Peyer's patch (tissue), 4 donors: ENCODE measurements at regions not wholly inside any gene's neighbourhood (a gene's known extent, or its start where the extent isn't known, plus 50 kb on each side); places are given as distances from the start of the nearest gene placed in this dataset.

Source experiments
- DNase-seq, 3 donors: peaks; one replicate each; pipeline ENCODE4 v3.0.0-alpha.2; 2017 to 2019
- H3K27ac ChIP-seq, 4 donors: fragments of 200-600 bp; sonication (generic); one replicate each; pipeline ENCODE4 v1.5.1; 2016 to 2019
- H3K27me3 ChIP-seq, 2 donors: fragments of 200-600 bp; sonication (generic); one replicate each; pipeline ENCODE4 v1.5.1; 2019
- H3K36me3 ChIP-seq, 3 donors: fragments of 200-600 bp; sonication (generic); one replicate each; pipeline ENCODE4 v1.5.1; 2016 to 2019
- H3K4me1 ChIP-seq, 4 donors: fragments of 200-600 bp; sonication (generic); one replicate each; pipeline ENCODE4 v1.5.1; 2016 to 2019
- H3K4me3 ChIP-seq, 4 donors: fragments of 200-600 bp; sonication (generic); 1 replicate in 3 of 4; 2 replicates in 1 of 4; pipeline ENCODE4 v1.5.1; 2016 to 2019; ENCODE audit warnings: mild to moderate bottlenecking in 1 of 4
- H3K9me3 ChIP-seq, 4 donors: fragments of 200-600 bp; sonication (generic); one replicate each; pipeline ENCODE4 v1.5.1; 2016 to 2019; ENCODE audit warnings: mild to moderate bottlenecking in 1 of 4
- POLR2A ChIP-seq, 2 donors: fragments of 450-650 bp; IDR thresholded peaks; one replicate each; pipeline ENCODE4 v1.5.1; 2017; ENCODE audit warnings: antibody characterized with exemption in 2 of 2, mild to moderate bottlenecking in 2 of 2, moderate library complexity in 2 of 2
- TF ChIP-seq, protein P1 (sequence below), 6 experiments: fragments of 450-650 bp in 4 of 6; fragments of 200-600 bp in 2 of 6; sonication (generic) in 1 of 6; IDR thresholded peaks; one replicate each; pipeline ENCODE4 v1.5.1; 2017 to 2019; ENCODE audit warnings: antibody characterized with exemption in 6 of 6, mild to moderate bottlenecking in 3 of 6, moderate library complexity in 1 of 6

DNA sequence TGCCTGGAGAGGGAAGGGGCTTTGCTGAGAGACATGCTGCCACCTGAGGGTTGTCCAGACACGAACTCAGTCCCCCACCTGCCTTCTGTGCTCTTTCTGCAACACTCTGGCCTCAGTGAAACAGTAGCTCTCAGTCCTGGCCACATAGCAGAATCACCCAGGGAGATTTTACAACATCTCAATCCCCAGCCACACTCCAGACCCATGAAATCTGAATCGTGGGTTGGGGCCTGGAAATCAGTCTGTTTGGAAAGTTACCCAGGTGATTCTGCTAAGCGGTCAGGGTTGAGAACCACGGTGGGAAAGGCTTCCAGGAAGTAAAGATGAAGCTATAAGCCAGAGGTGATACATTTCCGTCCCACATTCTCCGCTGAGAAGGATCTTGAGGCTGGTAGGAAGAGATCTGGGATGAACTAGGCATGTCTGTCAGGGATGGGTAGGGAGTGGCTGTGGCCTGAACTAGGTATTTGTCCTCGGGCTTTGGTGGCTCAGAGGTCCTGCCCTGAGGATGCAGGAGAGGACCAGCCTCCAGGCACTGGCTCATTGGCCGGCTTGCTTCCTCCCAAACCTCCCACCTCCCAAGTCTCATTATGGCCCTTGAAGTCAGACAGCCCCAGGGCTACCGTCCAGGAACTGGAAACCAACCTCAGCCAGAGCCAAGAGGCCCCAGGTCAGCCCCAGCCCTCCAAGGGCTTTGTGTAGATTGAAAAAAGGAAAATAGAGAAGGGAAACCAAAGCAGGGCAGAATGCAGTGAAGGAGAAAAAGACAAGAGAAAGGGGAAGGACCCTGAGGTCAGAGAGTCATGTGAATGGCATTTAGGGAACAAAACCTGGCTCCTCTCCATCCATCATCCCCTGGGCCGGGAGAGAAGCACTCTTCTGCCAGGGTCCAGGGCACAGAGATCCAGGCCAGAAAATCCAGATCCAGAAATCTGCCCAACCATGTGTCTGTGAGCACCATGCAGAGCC, 119.6 kb downstream of the ZFP36L2 start:
- Histone ChIP-seq H3K4me3 (no peak overlapping the region), H3K36me3 (no peaks in the 10 kb centered on the region), H3K27ac (peak overlapping the region; percentile 52 to 87 (median 80)), H3K9me3 (no peaks in the 10 kb centered on the region), H3K27me3 (no peaks in the 10 kb centered on the region), H3K4me1 (peaks cover 0 to 36% (median 29%) of the 10 kb centered on the region in 4 donors)
- no peak for TF ChIP-seq POLR2A (IDR thresholded peaks at IDR 0.05)
- peak in 2 of 3 donors; percentile 57 to 66 for DNase-seq

DNA sequence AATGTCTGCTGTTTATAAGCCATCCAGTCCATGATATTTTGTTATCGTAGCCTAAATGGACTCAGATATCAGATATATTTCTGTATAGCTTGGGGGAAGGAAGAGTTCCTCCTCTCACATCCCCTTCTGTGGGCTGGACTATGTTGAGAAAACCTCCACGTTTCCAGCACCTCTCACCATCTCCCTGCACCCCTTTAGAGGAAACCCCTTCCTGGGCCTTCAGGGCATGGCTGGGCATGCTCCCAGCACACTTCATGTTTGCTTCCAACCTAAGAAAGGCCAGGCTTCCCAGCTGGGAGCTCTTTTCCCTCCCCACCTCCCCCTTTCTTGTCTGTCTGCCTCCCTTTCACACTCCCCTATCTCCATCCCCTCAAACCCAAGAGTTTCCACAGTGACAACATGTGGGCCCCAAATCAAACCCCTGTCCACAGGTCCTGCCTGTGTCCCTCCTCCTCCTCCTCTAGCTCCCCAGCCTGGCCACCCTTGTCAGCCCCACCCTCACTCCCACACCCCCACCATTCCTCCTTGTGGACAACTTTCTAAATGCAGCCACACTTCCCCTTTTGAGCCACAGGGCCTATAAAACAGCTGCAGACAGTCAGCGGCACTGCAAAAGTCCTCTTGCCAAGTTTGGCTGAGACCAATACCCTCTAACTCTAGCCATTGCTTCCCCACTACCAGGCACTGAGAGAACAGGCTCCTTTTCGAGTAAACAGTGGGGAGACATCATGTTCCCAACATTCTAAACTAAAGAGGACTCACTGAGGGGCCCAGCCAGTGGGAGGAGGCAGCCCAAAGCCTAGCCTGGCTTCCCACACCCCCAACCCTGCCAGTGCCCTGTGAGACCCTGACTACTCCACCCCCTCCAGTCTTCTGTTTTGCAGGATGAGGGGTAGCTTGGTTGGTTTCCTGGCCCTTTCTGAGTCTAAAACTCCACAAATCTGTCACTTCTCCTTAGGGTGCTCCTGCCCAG, 120.5 kb downstream of the ZFP36L2 start:
- peaks cover 0 to 36% (median 33%) of the 10 kb centered on the region in 4 donors for H3K4me1 ChIP-seq
- TF ChIP-seq, protein P1, sequence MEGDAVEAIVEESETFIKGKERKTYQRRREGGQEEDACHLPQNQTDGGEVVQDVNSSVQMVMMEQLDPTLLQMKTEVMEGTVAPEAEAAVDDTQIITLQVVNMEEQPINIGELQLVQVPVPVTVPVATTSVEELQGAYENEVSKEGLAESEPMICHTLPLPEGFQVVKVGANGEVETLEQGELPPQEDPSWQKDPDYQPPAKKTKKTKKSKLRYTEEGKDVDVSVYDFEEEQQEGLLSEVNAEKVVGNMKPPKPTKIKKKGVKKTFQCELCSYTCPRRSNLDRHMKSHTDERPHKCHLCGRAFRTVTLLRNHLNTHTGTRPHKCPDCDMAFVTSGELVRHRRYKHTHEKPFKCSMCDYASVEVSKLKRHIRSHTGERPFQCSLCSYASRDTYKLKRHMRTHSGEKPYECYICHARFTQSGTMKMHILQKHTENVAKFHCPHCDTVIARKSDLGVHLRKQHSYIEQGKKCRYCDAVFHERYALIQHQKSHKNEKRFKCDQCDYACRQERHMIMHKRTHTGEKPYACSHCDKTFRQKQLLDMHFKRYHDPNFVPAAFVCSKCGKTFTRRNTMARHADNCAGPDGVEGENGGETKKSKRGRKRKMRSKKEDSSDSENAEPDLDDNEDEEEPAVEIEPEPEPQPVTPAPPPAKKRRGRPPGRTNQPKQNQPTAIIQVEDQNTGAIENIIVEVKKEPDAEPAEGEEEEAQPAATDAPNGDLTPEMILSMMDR (IDR thresholded peaks at IDR 0.05) = peak; percentile 21 to 48 (median 32)
- no peak for TF ChIP-seq POLR2A (IDR thresholded peaks at IDR 0.05)
- peak in 2 of 3 donors; percentile 77 to 83 for DNase-seq

DNA sequence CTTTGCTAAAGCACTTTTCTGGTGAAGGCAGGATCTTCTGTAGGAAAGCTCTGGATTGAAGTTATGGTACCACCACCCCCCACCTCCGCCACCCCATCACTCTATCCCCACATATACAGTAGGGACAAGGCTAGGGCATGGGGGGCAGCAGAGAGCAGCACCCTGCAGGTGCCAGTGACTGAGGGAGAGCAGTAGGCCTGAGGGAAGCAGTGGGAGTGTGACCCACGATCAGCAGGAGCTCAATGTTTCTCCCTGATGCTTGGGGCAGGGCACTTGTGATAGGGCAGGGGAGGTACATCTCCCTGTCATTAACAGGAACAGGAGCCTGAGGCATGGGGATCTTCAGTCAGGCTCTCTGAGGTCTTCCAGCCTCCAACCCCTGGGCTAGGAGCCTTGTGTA, 121.6 kb downstream of the ZFP36L2 start:
- Histone ChIP-seq H3K36me3 (no peaks in the 10 kb centered on the region), H3K27me3 (no peaks in the 10 kb centered on the region), H3K4me1 (peaks cover 0 to 36% (median 33%) of the 10 kb centered on the region in 4 donors), H3K9me3 (no peaks in the 10 kb centered on the region), H3K27ac (peak overlapping the region; percentile 52 to 87 (median 80)), H3K4me3 (no peak overlapping the region)
- no peak for DNase-seq
- no peak for TF ChIP-seq POLR2A (IDR thresholded peaks at IDR 0.05)
- TF ChIP-seq, protein P1 (IDR thresholded peaks at IDR 0.05) = no peak

More for the DNA sequence above, 120.5 kb downstream of the ZFP36L2 start:
- H3K36me3 ChIP-seq = no peaks in the 10 kb centered on the region
- no peaks in the 10 kb centered on the region for H3K27me3 ChIP-seq
- no peaks in the 10 kb centered on the region for H3K9me3 ChIP-seq
- H3K4me3 ChIP-seq = no peak overlapping the region
- H3K27ac ChIP-seq = peak overlapping the region; percentile 52 to 87 (median 80)

DNA sequence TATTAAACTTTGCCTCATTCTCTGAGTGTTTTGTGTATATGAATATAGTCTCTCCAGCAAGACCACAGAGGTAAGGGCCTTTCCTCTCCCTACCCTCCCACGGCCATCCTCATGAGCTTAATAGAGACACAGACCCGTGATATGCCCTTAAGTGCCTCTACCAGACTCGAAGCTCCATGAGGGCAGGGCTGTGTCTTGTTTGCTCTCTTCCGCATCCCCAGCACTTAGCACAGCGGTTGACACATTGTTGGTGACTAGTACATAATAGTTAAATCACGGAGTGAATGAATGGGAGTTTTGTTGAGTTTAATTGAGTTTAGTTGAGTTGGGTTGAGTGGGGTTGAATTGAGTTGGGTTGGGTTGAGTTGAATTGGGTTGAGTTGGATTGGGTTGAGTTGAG, 122.3 kb downstream of the ZFP36L2 start:
- Histone ChIP-seq H3K27me3 (no peaks in the 10 kb centered on the region), H3K36me3 (no peaks in the 10 kb centered on the region), H3K27ac (no peak overlapping the region), H3K4me3 (no peak overlapping the region), H3K4me1 (peaks cover 0 to 36% (median 33%) of the 10 kb centered on the region in 4 donors), H3K9me3 (no peaks in the 10 kb centered on the region)
- DNase-seq = no peak
- TF ChIP-seq POLR2A (IDR thresholded peaks at IDR 0.05) = no peak
- TF ChIP-seq, protein P1 (IDR thresholded peaks at IDR 0.05) = no peak

DNA sequence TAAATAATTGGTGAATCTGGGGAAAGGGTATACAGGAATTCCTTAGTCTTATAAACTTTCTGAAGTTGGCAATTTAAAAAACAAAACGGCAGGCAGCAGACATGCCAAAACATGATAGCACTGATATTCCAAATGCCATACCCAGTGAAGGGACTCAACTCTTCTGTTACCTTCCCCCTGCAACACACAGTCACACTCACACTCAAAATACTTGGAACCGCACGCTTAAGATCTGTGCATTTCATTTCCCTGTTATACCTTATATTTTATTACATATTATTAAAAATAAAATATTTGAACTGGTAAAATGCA, 123.4 kb downstream of the ZFP36L2 start:
- H3K4me1 ChIP-seq = peaks cover 0 to 34% (median 28%) of the 10 kb centered on the region in 4 donors
- no peak overlapping the region for H3K4me3 ChIP-seq
- no peaks in the 10 kb centered on the region for H3K36me3 ChIP-seq
- no peaks in the 10 kb centered on the region for H3K9me3 ChIP-seq
- no peak for DNase-seq
- no peak for TF ChIP-seq POLR2A (IDR thresholded peaks at IDR 0.05)
- TF ChIP-seq, protein P1 (IDR thresholded peaks at IDR 0.05) = no peak
- H3K27me3 ChIP-seq = no peaks in the 10 kb centered on the region
- peak overlapping the region in 3 of 4 donors; percentile 67 to 85 (median 74) for H3K27ac ChIP-seq
